SU-DHL-6 (cell line): ENCODE measurements at regions not wholly inside any gene's neighbourhood (a gene's known extent, or its start where the extent isn't known, plus 50 kb on each side); places are given as distances from the start of the nearest gene placed in this dataset.

Experiments
- H2AFZ ChIP-seq: fragments of 200-600 bp; sonication (generic); 2 replicates; pipeline ENCODE4 v1.6.1; 2014; ENCODE audit warnings: low read depth, mild to moderate bottlenecking, moderate library complexity, mixed read lengths, antibody characterized with exemption, low read length; ENCODE audit not compliant: severe bottlenecking
- H3F3A ChIP-seq: fragments of 200-600 bp; shearing (Covaris generic); 2 replicates; pipeline ENCODE4 v1.6.0; 2016; ENCODE audit warnings: antibody characterized with exemption, mild to moderate bottlenecking; ENCODE audit not compliant: insufficient read depth
- H3K27ac ChIP-seq: fragments of 200-600 bp; sonication (generic); 2 replicates; pipeline ENCODE4 v1.5.1; 2016; ENCODE audit warnings: low read depth, mild to moderate bottlenecking, low read length, moderate library complexity, mixed read lengths
- H3K27me3 ChIP-seq: fragments of 200-600 bp; sonication (generic), shearing (Covaris generic); 2 replicates; pipeline ENCODE4 v1.6.0; 2014; ENCODE audit warnings: mild to moderate bottlenecking, low read length
- H3K36me3 ChIP-seq: fragments of 200-600 bp; sonication (generic); 2 replicates; pipeline ENCODE4 v1.6.1; 2014; ENCODE audit warnings: mild to moderate bottlenecking, low read length, mixed read lengths
- H3K4me2 ChIP-seq: fragments of 300-600, 200-600 bp; shearing (Covaris generic), sonication (generic); 2 replicates; pipeline ENCODE4 v1.6.0; 2014; ENCODE audit warnings: low read length, low read depth, mild to moderate bottlenecking; ENCODE audit not compliant: poor library complexity, severe bottlenecking
- H3K4me3 ChIP-seq: fragments of 200-600 bp; sonication (generic); 2 replicates; pipeline ENCODE4 v1.5.1; 2014; ENCODE audit warnings: antibody characterized with exemption, low read length, mild to moderate bottlenecking, mixed read lengths; ENCODE audit not compliant: insufficient read depth, poor library complexity, severe bottlenecking
- H3K79me2 ChIP-seq: fragments of 200-600 bp; sonication (generic); 2 replicates; pipeline ENCODE4 v1.6.1; 2014; ENCODE audit warnings: mild to moderate bottlenecking, low read length, moderate library complexity; ENCODE audit not compliant: insufficient read depth
- H3K9ac ChIP-seq: fragments of 200-600 bp; sonication (generic); 2 replicates; pipeline ENCODE4 v1.7.0; 2014; ENCODE audit warnings: mild to moderate bottlenecking, low read length
- H3K9me2 ChIP-seq: fragments of 200-600 bp; sonication (generic); replicated peaks from 2 replicates; pipeline ENCODE4 v1.6.1; 2014; ENCODE audit warnings: low read length; ENCODE audit not compliant: insufficient read depth
- H3K9me3 ChIP-seq: fragments of 200-600 bp; sonication (generic); 2 replicates; pipeline ENCODE4 v1.6.1; 2014; ENCODE audit warnings: low read length, mixed read lengths; ENCODE audit not compliant: insufficient read depth
- H4K20me1 ChIP-seq: fragments of 200-600 bp; sonication (generic); 2 replicates; pipeline ENCODE4 v1.6.1; 2014; ENCODE audit warnings: low read depth, mild to moderate bottlenecking, antibody characterized with exemption, low read length, moderate library complexity, mixed read lengths
- CTCF ChIP-seq: fragments of 200-600 bp; sonication (generic); IDR thresholded peaks from one replicate; pipeline ENCODE4 v1.5.1; 2017; ENCODE audit warnings: antibody characterized with exemption, mild to moderate bottlenecking, low read length, moderate library complexity; ENCODE audit not compliant: insufficient read depth, poor library complexity, severe bottlenecking
- EZH2phosphoT487 ChIP-seq: fragments of 200-600 bp; sonication (generic), shearing (Covaris generic); conservative IDR thresholded peaks from 2 replicates; pipeline ENCODE4 v1.6.1; 2018; ENCODE audit warnings: mild to moderate bottlenecking, antibody characterized with exemption, low read length, moderate library complexity, mixed read lengths

DNA sequence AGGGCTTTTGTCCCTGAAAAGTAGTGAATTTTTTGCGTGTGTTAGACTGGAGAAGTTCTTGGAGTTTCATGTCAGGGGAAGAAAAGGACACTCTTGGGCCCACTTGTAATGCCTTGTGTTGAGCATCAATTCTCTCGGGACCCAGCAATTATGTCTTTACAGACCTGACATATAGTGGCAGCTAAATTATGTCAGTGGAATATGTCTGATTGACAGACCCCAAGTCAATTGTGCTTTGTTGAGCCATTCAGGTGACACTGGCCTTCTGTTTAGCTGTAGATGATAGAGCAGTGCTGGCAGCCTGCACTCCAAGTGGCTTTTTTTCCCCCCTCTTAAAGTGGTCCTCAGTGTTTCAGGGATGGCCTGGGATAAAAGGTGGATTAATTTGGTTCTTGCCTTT, 112.1 kb upstream of the AGBL1 start:
- no peak overlapping the region for H2AFZ ChIP-seq
- no peak overlapping the region for H3K4me3 ChIP-seq
- H3K4me2 ChIP-seq, result no peak overlapping the region
- H3K27me3 ChIP-seq, result no peaks in the 10 kb centered on the region
- no peaks in the 10 kb centered on the region for H4K20me1 ChIP-seq
- no peak for TF ChIP-seq CTCF
- TF ChIP-seq EZH2phosphoT487, result no peak
- H3K9me3 ChIP-seq, result no peaks in the 10 kb centered on the region
- H3K9me2 ChIP-seq, result no peaks in the 10 kb centered on the region
- no peaks in the 10 kb centered on the region for H3K36me3 ChIP-seq
- H3K27ac ChIP-seq, result no peak overlapping the region
- no peak overlapping the region for H3K9ac ChIP-seq
- H3K79me2 ChIP-seq, result no peaks in the 10 kb centered on the region
- H3F3A ChIP-seq, result no peaks in the 10 kb centered on the region

DNA sequence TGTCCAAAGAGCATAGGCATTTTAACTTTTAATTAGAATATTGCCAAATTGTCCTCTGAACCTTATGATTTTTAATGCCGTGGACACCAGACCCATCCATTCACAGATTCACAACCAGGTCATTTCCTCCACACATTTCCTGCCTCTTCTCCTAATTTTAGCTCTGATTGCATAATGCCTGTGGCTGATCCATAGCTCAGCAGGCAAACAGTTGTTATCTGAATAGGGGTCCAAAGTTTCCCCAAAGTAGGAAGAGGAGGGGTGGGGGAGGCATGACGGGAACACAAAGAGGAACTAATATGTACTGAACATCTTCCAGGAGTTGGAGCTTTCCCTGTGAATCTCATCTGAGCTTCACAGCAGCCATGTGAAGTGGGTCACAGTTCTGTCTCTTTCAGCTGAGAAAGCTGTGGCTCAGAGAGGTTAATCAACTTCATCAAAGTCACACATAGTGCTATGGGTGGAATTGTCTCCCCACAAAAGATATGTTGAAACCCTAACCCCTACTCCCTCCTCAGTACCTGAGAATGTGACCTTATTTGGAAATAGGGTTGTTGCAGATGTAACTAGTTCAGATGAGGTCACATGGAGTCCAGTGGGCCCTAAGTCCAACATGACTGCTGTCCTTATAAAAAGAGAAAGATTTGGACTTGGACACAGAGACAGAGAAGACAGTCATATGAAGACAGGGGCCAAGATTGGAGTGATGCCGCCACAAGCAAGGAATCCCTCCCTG, 106.7 kb upstream of the AGBL1 start:
- Histone ChIP-seq H3K4me2 (no peak overlapping the region), H4K20me1 (no peaks in the 10 kb centered on the region), H3F3A (no peaks in the 10 kb centered on the region), H3K36me3 (no peaks in the 10 kb centered on the region), H2AFZ (no peak overlapping the region), H3K9me2 (no peaks in the 10 kb centered on the region), H3K4me3 (no peak overlapping the region), H3K9ac (no peak overlapping the region), H3K27ac (no peak overlapping the region), H3K9me3 (0 out of 2 replicates have a peak, but pooled peaks cover 4% of the 10 kb centered on the region), H3K27me3 (no peaks in the 10 kb centered on the region), H3K79me2 (no peaks in the 10 kb centered on the region)
- no peak for TF ChIP-seq EZH2phosphoT487
- no peak for TF ChIP-seq CTCF

- no peak overlapping the region for H2AFZ ChIP-seq
- H3K9me3 ChIP-seq, result 0 out of 2 replicates have a peak, but pooled peaks cover 4% of the 10 kb centered on the region
These were observed 105.9 kb upstream of the AGBL1 start for GRCh38 chr15:85973584-85974347.

More at GRCh38 chr15:85973584-85974347, 105.9 kb upstream of the AGBL1 start:
- Histone ChIP-seq H3K9ac (no peak overlapping the region), H3K79me2 (no peaks in the 10 kb centered on the region), H3K9me2 (no peaks in the 10 kb centered on the region), H3K36me3 (no peaks in the 10 kb centered on the region), H3K27ac (no peak overlapping the region), H4K20me1 (no peaks in the 10 kb centered on the region), H3K4me3 (no peak overlapping the region), H3K4me2 (no peak overlapping the region), H3F3A (no peaks in the 10 kb centered on the region), H3K27me3 (no peaks in the 10 kb centered on the region)
- TF ChIP-seq EZH2phosphoT487 (no peak), CTCF (no peak)
